Cardiac fibroblast (primary cell): ENCODE measurements at regions not wholly inside any gene's neighbourhood (a gene's known extent, or its start where the extent isn't known, plus 50 kb on each side); places are given as distances from the start of the nearest gene placed in this dataset.
"Not testable (repeated sequence)": the region's sequence is repeated elsewhere in the genome, so short reads cannot be mapped to it uniquely, and the experiment has no call there.

Experiments used
- DNase-seq, 2 donors: peaks; one replicate each; pipeline versions ENCODE4 v3.0.0 to v3.0.0-alpha.2; 2010; ENCODE audit warnings: low read depth in 2 of 2
- H3K4me3 ChIP-seq, 2 donors: replicated peaks in 1 of 2; 1 replicate in 1 of 2; 2 replicates in 1 of 2; pipeline ENCODE4 v1.5.1; 2011; ENCODE audit warnings: low read depth in 2 of 2, low read length in 2 of 2, mild to moderate bottlenecking in 2 of 2, moderate library complexity in 1 of 2
- CTCF ChIP-seq: IDR thresholded peaks from one replicate; pipeline ENCODE4 v1.5.1; 2011; ENCODE audit warnings: low read depth, mild to moderate bottlenecking, low read length, inconsistent platforms

- H3K4me3 ChIP-seq = no peak overlapping the region
- no peak for DNase-seq
- TF ChIP-seq CTCF = no peak
Observed at GRCh38 chr3:81068546-81068945, 692.9 kb downstream of the GBE1 start.

GRCh38 chr3:81063896-81064295 is 697.5 kb downstream of the GBE1 start:
- no peak for DNase-seq
- no peak overlapping the region for H3K4me3 ChIP-seq
- no peak for TF ChIP-seq CTCF

- not testable (repeated sequence) for H3K4me3 ChIP-seq, DNase-seq
Observed at GRCh38 chr3:81051133-81051532, 710.3 kb downstream of the GBE1 start.

- no peak for DNase-seq
- no peak overlapping the region for H3K4me3 ChIP-seq
- no peak for TF ChIP-seq CTCF
Observed at GRCh38 chr3:81048058-81048665, 713.3 kb downstream of the GBE1 start.

GRCh38 chr3:81045976-81046375 is 715.5 kb downstream of the GBE1 start:
- DNase-seq = no peak
- no peak overlapping the region for H3K4me3 ChIP-seq
- no peak for TF ChIP-seq CTCF

- no peak overlapping the region for H3K4me3 ChIP-seq
- DNase-seq = no peak
- TF ChIP-seq CTCF = no peak
Observed at GRCh38 chr3:81045246-81045645, 716.2 kb downstream of the GBE1 start.

- no peak for DNase-seq
- no peak overlapping the region for H3K4me3 ChIP-seq
- TF ChIP-seq CTCF = no peak
Observed at GRCh38 chr3:81043660-81044199, 717.7 kb downstream of the GBE1 start.
